ENCODE measurements at regions not wholly inside any gene's neighbourhood (a gene's known extent, or its start where the extent isn't known, plus 50 kb on each side); places are given as distances from the start of the nearest gene placed in this dataset.

DNA sequence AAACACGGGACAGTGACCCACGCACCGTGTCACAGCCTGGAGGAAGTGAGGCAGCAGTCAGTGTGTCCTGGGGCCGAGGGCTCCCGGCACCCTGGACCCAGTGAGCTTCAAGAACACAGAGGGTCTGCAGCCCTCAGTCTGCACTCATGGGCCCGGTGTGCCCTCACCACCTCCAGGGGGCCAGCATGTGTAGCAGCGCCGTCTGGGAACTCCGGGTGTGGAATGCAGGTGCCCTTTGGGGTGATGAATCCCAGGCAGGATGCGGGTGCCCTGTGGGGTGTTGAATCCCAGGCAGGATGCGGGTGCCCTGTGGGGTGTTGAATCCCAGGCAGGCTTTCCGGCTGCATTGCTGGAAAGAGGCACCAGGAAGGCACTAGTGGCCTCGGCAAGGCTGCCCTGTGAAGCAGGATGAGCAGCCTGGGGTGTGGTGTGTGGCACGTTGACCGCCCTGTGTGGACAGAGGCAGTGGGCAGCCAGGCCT, 1399.9 kb downstream of the BRD1 start:
- H3K27ac Mint-ChIP-seq: no peak overlapping the region
- H3K9me3 Mint-ChIP-seq: peaks cover 0 to 2% (median 0%) of the 10 kb centered on the region in 7 donors
- H3K36me3 ChIP-seq (ENCODE audit: control insufficient read depth, insufficient read depth, low read length): no peaks in the 10 kb centered on the region
- H3K4me1 Mint-ChIP-seq: no peaks in the 10 kb centered on the region
- no peaks in the 10 kb centered on the region for H3K9me3 ChIP-seq (ENCODE audit: control insufficient read depth in 2 of 2, low read length in 2 of 2)
- DNase-seq (no peak), ATAC-seq (ENCODE audit: low read depth in 2 of 2) (no peak)
- H3K27me3 ChIP-seq (ENCODE audit: control insufficient read depth, insufficient read depth, low read length): no peaks in the 10 kb centered on the region
- no peak overlapping the region for H3K4me3 Mint-ChIP-seq
- no peaks in the 10 kb centered on the region for H3K36me3 Mint-ChIP-seq
- no peaks in the 10 kb centered on the region for H3K4me1 ChIP-seq (ENCODE audit: control insufficient read depth, insufficient read depth, low read length, poor library complexity, severe bottlenecking)
- H3K4me3 ChIP-seq (ENCODE audit: low read depth, low read length): no peak overlapping the region
- H3K27ac ChIP-seq (ENCODE audit: insufficient read depth, low read length, poor library complexity, severe bottlenecking): no peak overlapping the region
- H3K27me3 Mint-ChIP-seq: no peaks in the 10 kb centered on the region

DNA sequence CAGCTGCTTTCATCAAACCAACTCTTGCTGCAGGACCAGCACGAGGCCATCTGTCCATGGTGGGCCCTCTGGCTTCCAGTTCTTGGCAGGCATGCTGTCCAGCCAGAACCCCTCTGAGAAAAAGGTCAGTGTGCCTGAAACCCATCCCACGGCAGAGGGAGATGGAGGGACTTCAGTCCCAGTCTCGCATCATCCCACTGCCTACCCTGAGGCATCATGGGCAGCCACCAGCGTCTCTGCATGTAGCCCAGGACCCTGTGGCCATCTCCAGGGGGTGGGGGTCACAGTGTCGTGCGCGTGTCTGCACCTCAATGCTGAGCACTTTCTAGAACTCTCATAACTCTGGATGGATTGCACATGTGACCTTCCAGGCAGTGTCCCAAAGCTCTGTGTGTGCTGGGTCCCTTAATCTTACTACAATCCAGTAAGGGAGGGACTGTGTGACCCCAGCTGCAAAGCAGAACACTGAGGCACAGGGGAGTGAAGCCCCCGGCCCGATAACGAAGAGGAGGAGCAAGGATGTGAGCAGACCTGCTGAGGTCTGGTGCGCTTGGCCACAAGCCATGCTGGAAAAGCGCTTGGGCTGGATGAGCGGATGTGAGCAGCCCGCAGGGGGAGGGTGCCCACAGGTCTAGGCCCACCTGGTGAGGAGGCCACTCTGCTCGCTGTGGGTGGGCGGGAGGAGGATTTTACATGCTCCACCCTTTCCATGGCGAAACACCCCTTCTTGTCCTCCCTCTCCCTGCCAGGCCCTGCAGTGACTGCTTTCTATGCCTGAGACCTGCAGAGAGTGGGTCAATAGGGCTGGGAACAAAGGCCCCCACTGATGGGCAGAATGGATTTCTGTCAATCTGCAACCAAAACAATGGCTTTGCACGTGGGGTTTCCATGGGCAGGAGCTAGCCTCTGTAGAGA, 1401.0 kb downstream of the BRD1 start:
- Histone ChIP-seq H3K4me1 (ENCODE audit: control insufficient read depth, insufficient read depth, low read length, poor library complexity, severe bottlenecking) (no peaks in the 10 kb centered on the region), H3K27ac (ENCODE audit: insufficient read depth, low read length, poor library complexity, severe bottlenecking) (no peak overlapping the region), H3K4me3 (ENCODE audit: low read depth, low read length) (no peak overlapping the region), H3K9me3 (ENCODE audit: control insufficient read depth in 2 of 2, low read length in 2 of 2) (no peaks in the 10 kb centered on the region), H3K27me3 (ENCODE audit: control insufficient read depth, insufficient read depth, low read length) (no peaks in the 10 kb centered on the region), H3K36me3 (ENCODE audit: control insufficient read depth, insufficient read depth, low read length) (no peaks in the 10 kb centered on the region)
- H3K9me3 Mint-ChIP-seq: peaks cover 0 to 2% (median 0%) of the 10 kb centered on the region in 7 donors
- ATAC-seq (ENCODE audit: low read depth in 2 of 2) (no peak), DNase-seq (no peak)
- H3K36me3 Mint-ChIP-seq: no peaks in the 10 kb centered on the region
- no peaks in the 10 kb centered on the region for H3K4me1 Mint-ChIP-seq
- no peak overlapping the region for H3K27ac Mint-ChIP-seq
- no peaks in the 10 kb centered on the region for H3K27me3 Mint-ChIP-seq
- no peak overlapping the region for H3K4me3 Mint-ChIP-seq

DNA sequence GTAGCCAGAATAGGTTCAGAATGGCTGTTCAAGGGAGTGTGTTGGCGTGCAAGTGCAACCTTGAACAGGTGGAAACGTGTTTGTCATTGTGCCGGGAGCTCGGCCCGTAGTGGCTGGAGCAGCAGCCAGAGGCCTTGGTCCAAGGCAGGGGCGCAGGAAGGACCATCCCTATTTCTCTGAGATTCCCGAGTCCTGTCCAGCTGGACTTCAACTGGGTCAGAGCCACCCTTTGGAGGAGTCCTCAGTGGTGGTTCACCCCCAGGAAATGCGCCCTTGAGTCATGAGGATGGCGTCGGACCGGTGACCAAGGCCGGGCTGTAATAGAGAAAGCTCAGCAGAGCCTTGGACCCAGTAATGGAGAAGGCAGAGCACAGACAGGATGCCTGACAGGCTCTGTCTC, 1402.0 kb downstream of the BRD1 start:
- no peaks in the 10 kb centered on the region for H3K36me3 Mint-ChIP-seq
- H3K9me3 Mint-ChIP-seq: peaks cover 0 to 2% (median 0%) of the 10 kb centered on the region in 7 donors
- no peak overlapping the region for H3K4me3 Mint-ChIP-seq
- Histone ChIP-seq H3K4me1 (ENCODE audit: control insufficient read depth, insufficient read depth, low read length, poor library complexity, severe bottlenecking) (no peaks in the 10 kb centered on the region), H3K27me3 (ENCODE audit: control insufficient read depth, insufficient read depth, low read length) (no peaks in the 10 kb centered on the region), H3K27ac (ENCODE audit: insufficient read depth, low read length, poor library complexity, severe bottlenecking) (no peak overlapping the region), H3K36me3 (ENCODE audit: control insufficient read depth, insufficient read depth, low read length) (no peaks in the 10 kb centered on the region), H3K9me3 (ENCODE audit: control insufficient read depth in 2 of 2, low read length in 2 of 2) (no peaks in the 10 kb centered on the region), H3K4me3 (ENCODE audit: low read depth, low read length) (no peak overlapping the region)
- H3K27ac Mint-ChIP-seq: no peak overlapping the region
- no peaks in the 10 kb centered on the region for H3K27me3 Mint-ChIP-seq
- no peaks in the 10 kb centered on the region for H3K4me1 Mint-ChIP-seq
- DNase-seq (no peak), ATAC-seq (ENCODE audit: low read depth in 2 of 2) (no peak)

DNA sequence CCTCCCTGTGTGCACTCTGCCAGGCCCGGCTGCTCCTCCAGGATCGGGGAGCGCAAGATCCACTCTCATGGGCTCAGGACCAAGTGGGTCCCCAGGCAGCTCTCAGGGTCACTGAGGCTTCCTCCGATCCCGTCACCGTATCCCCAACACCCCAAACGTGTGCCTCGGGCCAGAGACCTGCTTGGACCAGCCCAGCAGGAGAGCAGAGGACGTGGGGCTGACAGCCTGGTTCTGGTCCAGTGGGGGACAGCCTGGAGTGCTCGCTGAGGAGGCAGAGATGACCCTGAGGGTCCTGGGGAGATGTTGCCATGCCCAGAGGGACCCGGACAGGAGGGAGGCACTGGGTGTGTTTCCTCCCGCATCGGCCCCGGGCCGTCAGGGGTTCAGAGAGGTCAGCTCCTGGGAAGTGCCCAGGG, 1402.6 kb downstream of the BRD1 start:
- ATAC-seq (ENCODE audit: low read depth in 2 of 2) (no peak), DNase-seq (no peak)
- Histone ChIP-seq H3K4me3 (ENCODE audit: low read depth, low read length) (no peak overlapping the region), H3K36me3 (ENCODE audit: control insufficient read depth, insufficient read depth, low read length) (no peaks in the 10 kb centered on the region), H3K4me1 (ENCODE audit: control insufficient read depth, insufficient read depth, low read length, poor library complexity, severe bottlenecking) (no peaks in the 10 kb centered on the region), H3K27ac (ENCODE audit: insufficient read depth, low read length, poor library complexity, severe bottlenecking) (no peak overlapping the region), H3K27me3 (ENCODE audit: control insufficient read depth, insufficient read depth, low read length) (no peaks in the 10 kb centered on the region), H3K9me3 (ENCODE audit: control insufficient read depth in 2 of 2, low read length in 2 of 2) (no peaks in the 10 kb centered on the region)
- Mint-ChIP-seq H3K4me3 (no peak overlapping the region), H3K4me1 (no peaks in the 10 kb centered on the region), H3K27me3 (no peaks in the 10 kb centered on the region), H3K27ac (no peak overlapping the region), H3K9me3 (peaks cover 0 to 2% (median 0%) of the 10 kb centered on the region in 7 donors), H3K36me3 (no peaks in the 10 kb centered on the region)

DNA sequence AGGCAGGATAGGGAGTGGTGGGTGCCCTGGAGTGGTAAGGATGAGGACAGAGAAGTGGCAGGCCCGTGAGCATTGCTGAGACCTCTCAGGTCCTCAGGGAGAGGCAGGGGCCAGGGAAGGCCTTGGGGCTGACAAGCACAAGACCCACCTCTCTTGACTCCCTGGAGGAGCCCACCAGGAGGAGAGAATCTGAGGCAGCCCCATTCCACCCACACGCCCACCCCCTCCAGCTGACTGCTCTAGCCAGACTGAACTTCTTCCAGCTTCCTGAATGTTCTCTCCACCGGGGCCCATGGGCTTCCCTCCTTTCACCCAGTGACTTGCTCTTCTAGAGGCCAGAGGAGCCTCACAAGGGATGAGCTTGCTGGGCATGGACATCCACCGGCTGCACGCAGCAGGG, 1403.0 kb downstream of the BRD1 start:
- H3K36me3 Mint-ChIP-seq: no peaks in the 10 kb centered on the region
- DNase-seq: no peak
- Histone ChIP-seq H3K4me3 (ENCODE audit: low read depth, low read length) (no peak overlapping the region), H3K36me3 (ENCODE audit: control insufficient read depth, insufficient read depth, low read length) (no peaks in the 10 kb centered on the region), H3K27me3 (ENCODE audit: control insufficient read depth, insufficient read depth, low read length) (no peaks in the 10 kb centered on the region), H3K4me1 (ENCODE audit: control insufficient read depth, insufficient read depth, low read length, poor library complexity, severe bottlenecking) (no peaks in the 10 kb centered on the region), H3K27ac (ENCODE audit: insufficient read depth, low read length, poor library complexity, severe bottlenecking) (no peak overlapping the region), H3K9me3 (ENCODE audit: control insufficient read depth in 2 of 2, low read length in 2 of 2) (no peaks in the 10 kb centered on the region)
- no peak overlapping the region for H3K4me3 Mint-ChIP-seq
- ATAC-seq (ENCODE audit: low read depth in 2 of 2): no peak
- no peaks in the 10 kb centered on the region for H3K4me1 Mint-ChIP-seq
- peak overlapping the region in 1 of 3 donors; percentile 85 for H3K27ac Mint-ChIP-seq
- peaks cover 0 to 2% (median 0%) of the 10 kb centered on the region in 7 donors for H3K9me3 Mint-ChIP-seq
- no peaks in the 10 kb centered on the region for H3K27me3 Mint-ChIP-seq

DNA sequence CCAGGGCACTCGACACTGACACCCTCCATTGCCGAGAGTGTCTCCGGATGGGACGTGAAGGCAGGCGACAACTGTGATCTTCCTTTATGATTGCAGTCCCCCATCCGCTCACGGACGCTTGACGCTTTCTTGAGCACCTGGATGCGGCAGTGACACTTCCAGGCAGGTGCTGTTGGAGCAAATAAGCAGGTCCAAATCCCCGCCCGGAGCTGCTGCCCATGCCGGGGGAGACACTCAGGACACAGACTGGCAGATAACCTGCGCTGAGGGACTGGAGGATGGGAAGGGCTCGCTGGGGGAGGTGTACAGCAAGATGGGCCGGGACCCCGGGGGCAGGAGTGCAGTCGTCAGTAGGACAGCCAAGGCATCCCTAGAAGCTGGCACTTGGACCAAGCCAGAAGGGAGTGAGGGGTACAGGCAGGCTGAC, 1403.5 kb downstream of the BRD1 start:
- Mint-ChIP-seq H3K9me3 (peaks cover 0 to 2% (median 0%) of the 10 kb centered on the region in 7 donors), H3K36me3 (no peaks in the 10 kb centered on the region), H3K27me3 (no peaks in the 10 kb centered on the region), H3K4me1 (no peaks in the 10 kb centered on the region), H3K4me3 (no peak overlapping the region), H3K27ac (peak overlapping the region in 1 of 3 donors; percentile 85)
- H3K36me3 ChIP-seq (ENCODE audit: control insufficient read depth, insufficient read depth, low read length): no peaks in the 10 kb centered on the region
- DNase-seq (no peak), ATAC-seq (ENCODE audit: low read depth in 2 of 2) (no peak)
- H3K4me1 ChIP-seq (ENCODE audit: control insufficient read depth, insufficient read depth, low read length, poor library complexity, severe bottlenecking): no peaks in the 10 kb centered on the region
- H3K9me3 ChIP-seq (ENCODE audit: control insufficient read depth in 2 of 2, low read length in 2 of 2): no peaks in the 10 kb centered on the region
- no peak overlapping the region for H3K4me3 ChIP-seq (ENCODE audit: low read depth, low read length)
- H3K27ac ChIP-seq (ENCODE audit: insufficient read depth, low read length, poor library complexity, severe bottlenecking): no peak overlapping the region
- H3K27me3 ChIP-seq (ENCODE audit: control insufficient read depth, insufficient read depth, low read length): no peaks in the 10 kb centered on the region

DNA sequence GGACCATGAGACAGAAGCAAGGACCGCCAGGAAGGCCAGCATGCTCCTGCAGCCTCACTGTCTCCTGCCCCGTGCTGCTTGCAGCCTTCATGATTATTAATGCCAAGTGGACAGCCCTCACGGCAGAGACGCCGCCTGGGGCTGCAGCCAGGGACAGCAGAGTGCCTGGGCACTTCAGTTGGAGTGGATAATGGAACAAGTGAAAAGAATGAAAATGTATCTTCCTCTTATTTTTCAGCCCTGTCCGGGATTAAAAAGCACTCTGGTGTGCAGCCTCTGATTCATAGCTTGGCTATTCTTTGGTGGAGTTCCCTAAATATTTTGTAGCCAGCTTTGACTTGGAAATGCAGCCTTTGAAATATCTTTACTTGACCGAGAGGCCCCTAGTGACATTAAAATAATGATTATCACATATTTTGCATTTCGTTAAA, 1404.2 kb downstream of the BRD1 start:
- no peaks in the 10 kb centered on the region for H3K9me3 ChIP-seq (ENCODE audit: control insufficient read depth in 2 of 2, low read length in 2 of 2)
- no peaks in the 10 kb centered on the region for H3K36me3 Mint-ChIP-seq
- H3K27ac Mint-ChIP-seq: no peak overlapping the region
- no peak for DNase-seq
- no peaks in the 10 kb centered on the region for H3K4me1 Mint-ChIP-seq
- H3K4me1 ChIP-seq (ENCODE audit: control insufficient read depth, insufficient read depth, low read length, poor library complexity, severe bottlenecking): no peaks in the 10 kb centered on the region
- no peak overlapping the region for H3K27ac ChIP-seq (ENCODE audit: insufficient read depth, low read length, poor library complexity, severe bottlenecking)
- peaks cover 0 to 2% (median 0%) of the 10 kb centered on the region in 7 donors for H3K9me3 Mint-ChIP-seq
- H3K4me3 Mint-ChIP-seq: no peak overlapping the region
- no peak for ATAC-seq (ENCODE audit: low read depth in 2 of 2)
- H3K36me3 ChIP-seq (ENCODE audit: control insufficient read depth, insufficient read depth, low read length): no peaks in the 10 kb centered on the region
- no peaks in the 10 kb centered on the region for H3K27me3 ChIP-seq (ENCODE audit: control insufficient read depth, insufficient read depth, low read length)
- no peaks in the 10 kb centered on the region for H3K27me3 Mint-ChIP-seq
- H3K4me3 ChIP-seq (ENCODE audit: low read depth, low read length): no peak overlapping the region
